H1 (cell line): ENCODE measurements at regions not wholly inside any gene's neighbourhood (a gene's known extent, or its start where the extent isn't known, plus 50 kb on each side); places are given as distances from the start of the nearest gene placed in this dataset.

Source experiments
- BACH1 ChIP-seq: IDR thresholded peaks from 2 replicates; pipeline ENCODE4 v1.6.1; 2012; ENCODE audit warnings: low read length, improper control_type of control experiment
- CTCF ChIP-seq, 3 experiments: IDR thresholded peaks; 1 replicate in 2 of 3; 2 replicates in 1 of 3; pipeline versions ENCODE4 v1.5.1 to v1.6.1; 2011; ENCODE audit warnings: low read length in 3 of 3, mild to moderate bottlenecking in 3 of 3, inconsistent platforms in 2 of 3, low read depth in 1 of 3, moderate library complexity in 1 of 3; ENCODE audit not compliant: insufficient read depth in 1 of 3; ENCODE audit errors: control extremely low read depth in 1 of 3
- EZH2 ChIP-seq: fragments of 200-600 bp; sonication (generic); IDR thresholded peaks from 2 replicates; pipeline ENCODE4 v1.7.1; 2012; ENCODE audit warnings: low read depth, mild to moderate bottlenecking, moderate library complexity, low read length, inconsistent platforms; ENCODE audit not compliant: severe bottlenecking
- POLR2A ChIP-seq, 2 experiments: IDR thresholded peaks; 1 replicate in 1 of 2; 2 replicates in 1 of 2; pipeline ENCODE4 v1.6.1; 2011; ENCODE audit warnings: low read depth in 2 of 2, low read length in 2 of 2, mild to moderate bottlenecking in 2 of 2; ENCODE audit errors: control extremely low read depth in 1 of 2
- TCF12 ChIP-seq: IDR thresholded peaks from 2 replicates; pipeline ENCODE4 v1.6.1; 2011; ENCODE audit warnings: low read depth, mild to moderate bottlenecking, low read length

GRCh38 chr6:27129917-27130316 lies 117.6 kb upstream of the PRSS16 start:
- no peak for TF ChIP-seq CTCF (IDR thresholded peaks at IDR 0.05; ENCODE audit: control extremely low read depth in 1 of 3, insufficient read depth in 1 of 3, low read depth in 1 of 3, low read length in 3 of 3)
- no peak for TF ChIP-seq EZH2
- no peak for TF ChIP-seq BACH1
- no peak for TF ChIP-seq TCF12
- no peak for TF ChIP-seq POLR2A (IDR thresholded peaks at IDR 0.05; ENCODE audit: control extremely low read depth in 1 of 2, low read depth in 2 of 2, low read length in 2 of 2)
